Myocyte (in vitro differentiated cells): ENCODE measurements at regions not wholly inside any gene's neighbourhood (a gene's known extent, or its start where the extent isn't known, plus 50 kb on each side); places are given as distances from the start of the nearest gene placed in this dataset.

Experiments
- DNase-seq: peaks from one replicate; pipeline ENCODE4 v3.0.0-alpha.2; 2012; ENCODE audit warnings: low read depth

DNA sequence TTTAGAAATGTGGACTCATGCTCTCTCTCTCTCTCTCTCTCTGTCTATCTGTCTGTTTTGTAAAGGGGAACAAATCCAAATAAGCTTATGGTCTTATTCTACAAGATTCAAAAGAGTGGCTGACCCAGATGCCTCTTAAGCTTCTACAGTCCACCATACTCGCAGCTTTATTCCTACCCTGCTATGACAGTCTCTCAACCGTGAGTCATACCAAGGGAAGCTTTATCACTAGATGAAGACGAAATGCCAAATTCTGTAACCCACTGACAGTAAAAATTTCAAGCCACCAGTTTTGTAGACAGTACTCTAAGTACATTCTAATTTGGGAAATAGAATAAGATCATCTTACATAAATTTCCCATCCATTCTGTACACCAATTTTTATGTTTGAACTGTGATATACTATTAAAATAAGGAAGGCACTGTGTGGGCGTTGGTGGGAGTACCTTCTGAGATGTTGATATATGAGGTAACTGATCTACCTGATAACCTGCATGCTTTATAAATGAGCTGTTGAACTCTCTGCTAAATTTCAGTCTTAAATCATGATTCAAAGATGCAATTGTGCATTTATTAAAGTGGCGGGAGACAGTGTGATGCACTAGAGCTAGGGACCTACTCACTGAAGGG, 153.2 kb downstream of the KLF6 start:
- DNase-seq = no peak

DNA sequence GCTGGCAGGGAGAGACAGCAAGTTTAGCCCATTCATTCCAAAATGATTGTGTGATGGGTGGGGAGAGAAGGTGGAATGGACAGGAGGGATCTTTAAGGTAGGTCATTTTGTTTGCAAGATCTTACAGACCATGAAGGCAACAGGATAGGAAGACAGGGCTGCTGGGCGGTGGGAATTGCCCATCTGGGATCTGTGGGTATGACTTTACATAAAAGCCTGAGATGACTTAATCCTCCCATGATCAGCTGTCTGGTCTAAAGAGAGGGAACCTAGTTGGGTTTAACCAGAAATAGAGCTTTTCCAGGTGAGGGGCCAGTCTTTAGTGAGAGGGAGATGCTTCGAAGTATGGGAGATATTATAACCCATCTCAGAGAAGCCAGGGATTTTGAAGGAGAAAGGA, 153.7 kb downstream of the KLF6 start:
- DNase-seq = no peak

GRCh38 chr10:3625959-3626751, 158.9 kb downstream of the KLF6 start:
- DNase-seq = no peak

DNA sequence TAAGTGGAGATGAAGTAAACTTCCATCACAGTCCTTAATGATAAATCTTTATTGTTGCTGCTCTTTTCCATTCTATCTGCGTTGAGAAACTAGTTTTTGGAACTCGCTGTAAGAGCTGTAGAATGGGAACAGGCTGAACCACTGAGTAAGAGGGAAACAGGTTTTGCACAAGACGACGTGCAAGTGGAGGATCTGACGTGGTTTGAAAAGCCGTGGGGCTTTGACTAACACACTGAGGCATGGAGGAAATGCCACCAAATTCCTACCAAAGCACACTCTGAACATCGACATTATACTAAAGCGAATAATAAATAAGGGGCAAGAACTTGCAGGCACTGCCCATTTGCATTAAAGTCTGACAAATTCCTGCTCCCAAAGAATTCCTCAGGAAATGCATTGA, 160.6 kb downstream of the KLF6 start:
- DNase-seq = peak; percentile 24

- DNase-seq = peak; percentile 89
Observed at GRCh38 chr10:3623746-3624145, 161.3 kb downstream of the KLF6 start.

GRCh38 chr10:3622845-3623621, 162.0 kb downstream of the KLF6 start:
- DNase-seq = peak; percentile 74

- DNase-seq = no peak
Observed at GRCh38 chr10:3622427-3622826, 162.6 kb downstream of the KLF6 start.

DNA sequence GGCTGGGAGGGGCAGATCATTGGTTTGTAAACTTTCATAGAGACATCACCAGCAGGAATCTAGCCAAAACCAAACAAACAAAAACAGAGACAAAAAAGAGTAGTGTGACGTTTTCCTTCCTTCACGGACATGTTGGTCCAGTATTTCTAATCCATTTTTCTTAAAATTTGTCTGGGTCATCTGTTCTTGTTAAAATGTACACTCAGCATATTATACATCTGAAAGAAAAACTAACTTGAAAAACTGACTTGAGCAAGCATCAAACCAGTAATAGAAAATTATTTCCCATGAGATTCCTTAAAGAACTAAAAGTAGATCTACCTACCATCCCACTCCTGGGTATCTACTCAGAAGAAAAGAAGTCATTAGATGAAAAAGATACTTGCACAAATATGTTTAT, 164.2 kb downstream of the KLF6 start:
- no peak for DNase-seq

DNA sequence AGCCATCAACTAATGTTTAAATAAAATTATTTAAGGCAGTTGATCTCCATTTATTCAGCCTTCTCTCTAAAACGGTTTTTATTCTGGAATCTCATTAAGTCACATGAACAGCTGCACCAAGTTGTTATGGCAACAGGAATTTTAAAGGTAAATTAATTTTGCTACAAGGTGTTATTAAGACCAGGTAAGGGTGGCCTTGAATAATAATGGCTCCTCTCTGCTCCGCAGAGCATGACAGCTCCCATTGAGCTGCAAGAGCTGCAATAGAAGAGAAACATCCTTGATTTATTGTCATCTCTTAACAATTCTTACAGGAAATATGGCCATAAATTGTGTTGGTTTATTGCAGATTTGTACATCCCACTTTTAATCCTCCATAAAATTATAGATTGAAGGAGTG, 165.8 kb downstream of the KLF6 start:
- DNase-seq = no peak

DNA sequence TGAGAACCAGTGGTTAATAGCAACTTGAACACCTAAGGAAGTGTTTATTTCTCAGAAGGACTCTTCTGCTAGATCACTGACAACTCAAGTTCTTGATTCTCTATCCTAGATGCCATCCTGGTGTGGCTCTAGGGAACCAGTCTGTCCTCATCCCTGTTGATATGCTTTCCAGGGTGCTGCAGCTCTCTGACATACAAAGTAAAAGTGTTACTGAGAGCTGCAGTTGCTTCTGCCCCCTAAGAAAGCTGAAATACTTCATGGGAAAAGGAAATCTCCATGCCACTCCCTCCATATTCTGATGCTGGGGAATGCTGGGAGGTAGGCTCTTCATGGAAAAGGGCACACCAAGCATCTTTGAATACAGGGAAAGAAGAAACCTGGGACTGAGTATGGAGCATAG, 168.1 kb downstream of the KLF6 start:
- no peak for DNase-seq

DNA sequence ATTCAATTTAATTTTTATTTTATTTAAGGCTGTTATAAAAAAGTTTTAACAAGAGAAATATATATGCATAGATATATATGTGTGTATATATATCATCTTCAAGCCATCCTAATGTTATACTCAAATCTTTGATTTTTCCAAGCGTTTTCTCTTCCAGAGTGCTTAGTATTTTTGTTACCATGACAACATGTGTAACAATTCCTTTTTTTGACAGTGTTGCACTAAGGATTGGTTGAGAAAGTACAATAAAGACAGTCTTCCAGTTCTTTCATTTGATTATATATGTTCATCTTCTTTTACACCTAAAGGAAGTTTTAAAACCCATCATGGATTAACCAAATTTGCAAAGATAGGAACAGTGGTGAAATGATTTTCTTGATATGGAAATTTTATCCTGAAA, 171.7 kb downstream of the KLF6 start:
- no peak for DNase-seq

- DNase-seq = no peak
Observed at GRCh38 chr10:3612183-3613001, 172.6 kb downstream of the KLF6 start.

- no peak for DNase-seq
Observed at GRCh38 chr10:3606309-3606708, 178.7 kb downstream of the KLF6 start.

DNA sequence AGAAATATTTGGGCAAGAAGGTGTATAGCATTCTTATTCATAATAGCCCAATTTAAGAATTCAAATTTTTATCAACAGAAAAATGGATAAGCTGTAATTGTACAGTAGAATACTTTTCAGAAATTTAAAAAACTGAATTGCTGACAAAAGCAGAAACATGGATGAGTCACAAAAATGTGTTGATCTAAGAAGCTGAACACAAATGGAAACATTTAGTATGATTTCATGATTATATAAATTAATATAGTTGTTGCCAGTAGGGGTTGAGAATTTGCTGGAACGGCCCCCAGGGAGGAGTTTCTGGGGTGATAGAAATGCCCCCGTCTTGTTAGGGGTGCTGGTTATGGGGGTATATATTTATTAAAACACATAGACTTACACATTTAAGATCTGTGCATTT, 179.1 kb downstream of the KLF6 start:
- no peak for DNase-seq

GRCh38 chr10:3595736-3596135, 189.3 kb downstream of the KLF6 start:
- no peak for DNase-seq

GRCh38 chr10:3593611-3594010, 191.4 kb downstream of the KLF6 start:
- DNase-seq = no peak

- DNase-seq = no peak
Observed at GRCh38 chr10:3592424-3592823, 192.6 kb downstream of the KLF6 start.

GRCh38 chr10:3588816-3589215, 196.2 kb downstream of the KLF6 start:
- no peak for DNase-seq

DNA sequence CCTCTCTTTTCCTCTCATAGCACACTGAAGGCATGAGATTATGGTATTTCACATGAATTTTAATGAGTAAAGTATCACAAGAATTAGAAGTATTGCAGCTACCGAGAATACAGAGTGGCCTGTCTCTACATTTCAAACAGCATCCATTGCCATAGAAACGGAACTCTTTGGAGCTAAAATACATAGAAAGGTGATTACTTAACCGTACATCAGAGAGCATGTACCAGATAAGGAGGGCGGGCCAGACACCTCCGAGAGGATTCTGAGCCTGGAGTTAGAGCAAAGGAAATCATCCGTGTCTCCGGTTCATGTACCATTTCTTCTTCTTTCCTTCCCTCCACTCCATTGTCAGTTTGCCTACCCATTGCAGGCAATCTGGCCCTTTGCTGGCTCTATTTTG, 196.7 kb downstream of the KLF6 start:
- DNase-seq = no peak

- no peak for DNase-seq
Observed at GRCh38 chr10:3584926-3585784, 199.9 kb downstream of the KLF6 start.
